Fibroblast of skin of scalp (primary cell): ENCODE measurements at regions not wholly inside any gene's neighbourhood (a gene's known extent, or its start where the extent isn't known, plus 50 kb on each side); places are given as distances from the start of the nearest gene placed in this dataset.

Experiments used
- DNase-seq: peaks from one replicate; pipeline ENCODE4 v3.0.0-alpha.2; 2013

DNA sequence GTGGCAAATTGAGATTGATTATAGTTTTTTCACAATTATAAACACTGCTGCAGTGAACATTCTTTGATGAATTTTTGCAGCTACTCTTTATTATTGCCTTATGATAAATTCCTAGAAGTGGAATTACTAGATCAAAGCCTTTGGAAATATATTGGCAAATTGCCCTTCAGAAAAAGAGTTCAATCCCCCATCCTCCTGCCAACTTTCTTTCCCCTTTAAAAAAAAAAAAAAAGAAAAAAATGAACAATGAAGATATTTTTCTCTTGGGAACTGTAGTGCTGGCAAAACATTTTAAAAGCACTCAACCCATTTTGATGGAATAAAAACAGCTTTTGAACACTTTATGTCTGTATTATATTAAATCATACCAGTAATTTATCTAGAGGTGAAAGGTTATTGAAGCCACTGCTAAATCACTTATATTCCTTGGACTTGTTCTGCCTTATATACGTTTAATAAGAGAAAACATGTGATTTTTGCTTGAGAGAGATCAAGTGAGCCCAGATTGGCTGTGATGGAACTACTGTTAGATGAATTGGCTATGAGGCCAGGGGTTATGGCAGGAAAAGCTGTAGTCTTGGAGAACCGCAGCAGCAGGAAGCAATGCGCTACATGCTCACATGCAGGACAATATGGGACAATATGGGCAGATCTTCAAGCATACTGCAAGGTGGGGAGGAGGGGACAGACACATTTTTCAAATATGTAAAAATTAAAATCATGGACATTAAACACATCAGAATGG lies 212.8 kb upstream of the C2CD4B start:
- no peak for DNase-seq

DNA sequence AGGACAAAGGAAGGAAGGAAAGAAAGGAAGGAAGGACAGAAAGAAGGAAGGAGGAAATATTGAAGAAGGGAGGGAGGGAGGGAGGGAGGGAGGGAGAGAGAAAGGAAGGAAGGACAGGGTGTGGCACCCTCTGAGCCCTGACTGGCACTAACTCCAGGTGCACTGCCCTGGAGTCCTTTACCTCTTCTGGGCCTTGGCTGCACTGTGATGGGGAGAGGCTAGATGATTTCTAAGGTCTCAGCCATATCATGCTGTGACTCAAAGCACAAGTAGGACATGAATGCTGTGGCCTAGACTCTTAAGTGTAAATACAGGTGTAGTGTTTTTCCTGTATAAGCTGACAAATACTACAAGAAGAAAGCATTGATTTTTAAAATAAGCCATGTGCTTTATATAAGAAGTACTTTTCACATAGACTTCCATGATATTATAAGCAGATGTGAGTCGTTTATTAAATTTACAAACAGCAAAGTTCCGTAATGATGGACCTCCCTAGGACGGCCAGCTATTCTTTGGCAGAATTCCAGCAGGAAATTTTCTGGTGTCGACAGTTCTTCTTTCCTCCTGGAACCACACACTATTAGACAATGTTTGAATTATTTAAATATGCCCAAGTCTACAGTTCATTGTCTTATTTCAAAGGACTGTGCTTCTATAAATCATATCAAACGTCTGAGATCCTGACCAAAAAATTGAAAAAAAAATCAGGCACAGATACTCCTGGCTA lies 213.8 kb upstream of the C2CD4B start:
- no peak for DNase-seq

DNA sequence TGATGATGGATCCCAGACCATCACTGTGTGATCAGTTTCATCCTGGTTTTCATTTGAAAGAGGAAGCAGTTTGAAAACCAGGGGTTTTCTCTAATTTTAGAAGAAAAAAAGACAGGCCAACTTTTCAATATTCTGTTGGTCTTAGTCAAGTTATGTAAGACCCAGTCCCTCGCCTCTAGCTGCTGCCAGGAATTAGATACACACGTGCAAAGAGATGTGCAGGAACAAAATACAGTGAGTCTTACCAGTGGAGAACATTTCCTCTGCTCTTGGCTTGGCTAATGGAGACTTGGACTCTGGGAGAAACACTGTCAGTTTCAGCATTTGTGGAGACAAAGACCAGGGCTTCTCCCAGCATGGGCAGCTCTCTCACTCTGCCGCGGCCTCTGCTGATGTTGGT lies 214.9 kb upstream of the C2CD4B start:
- DNase-seq: no peak

DNA sequence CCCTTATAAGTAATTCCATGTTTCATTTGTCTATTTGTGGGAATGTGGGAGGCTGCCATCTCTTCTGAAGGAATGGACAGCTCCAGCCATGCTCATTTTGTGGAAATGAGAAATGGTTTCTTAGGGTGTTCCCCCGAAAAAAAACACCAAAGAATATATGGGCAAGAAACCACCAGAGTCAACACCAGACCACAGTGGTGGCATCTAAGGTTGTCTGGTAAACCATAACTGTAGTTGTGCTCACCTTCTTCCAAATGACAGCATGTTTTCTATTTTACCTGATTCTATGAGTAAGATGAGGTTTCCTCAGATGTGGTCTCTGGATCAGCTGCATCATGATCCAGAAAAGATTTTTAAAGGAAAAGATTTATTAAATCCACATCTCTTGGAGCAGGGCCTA lies 217.0 kb upstream of the C2CD4B start:
- no peak for DNase-seq

DNA sequence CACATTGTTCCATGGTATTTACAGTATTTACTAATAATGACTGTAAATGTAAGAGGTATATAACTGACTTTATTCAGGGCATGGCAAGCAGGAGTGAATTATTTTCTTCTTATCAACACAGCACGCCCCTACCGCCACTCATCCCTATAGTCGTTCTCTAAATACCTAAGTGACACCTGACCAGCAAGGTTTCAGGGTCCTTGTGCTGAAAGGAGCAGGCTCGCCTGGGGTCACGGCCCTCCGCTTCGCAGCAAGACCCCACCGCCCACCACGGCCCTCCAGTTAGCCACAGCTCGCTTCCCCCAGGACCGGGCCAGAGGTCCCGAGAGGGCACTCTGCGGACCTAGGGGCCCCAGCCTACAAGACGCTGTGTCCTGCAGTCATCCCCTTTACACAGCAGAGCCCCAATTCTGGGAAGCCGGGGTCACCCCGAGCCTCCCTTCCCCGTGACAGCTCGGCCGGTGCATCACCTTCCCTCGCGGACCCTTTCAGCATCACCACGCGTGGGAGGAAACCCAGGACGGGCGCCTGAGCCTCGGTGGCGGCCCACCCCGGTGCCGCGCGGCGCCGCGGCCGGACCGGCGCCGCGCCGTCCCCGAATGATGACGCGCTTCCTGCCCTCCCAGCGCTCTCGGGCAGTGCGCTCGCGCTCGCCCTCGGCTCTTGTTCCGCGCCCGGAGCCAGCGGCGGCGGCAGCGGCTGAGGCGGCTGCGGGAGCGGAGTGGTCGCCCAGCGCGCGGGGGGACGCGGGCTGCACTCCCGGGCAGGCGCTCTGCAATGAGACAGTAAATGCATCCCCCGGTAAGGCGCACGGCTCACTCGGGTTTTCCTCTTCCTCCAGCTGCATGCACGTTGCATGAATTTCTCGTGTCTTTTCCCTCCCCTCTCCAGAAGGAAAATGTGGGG lies 225.1 kb upstream of the C2CD4B start, which contains the start of gene TLN2:
Gene TLN2 (plus strand): TSS at position 666 of the 906 bp plus-strand sequence.
- DNase-seq: peak; percentile 80

DNA sequence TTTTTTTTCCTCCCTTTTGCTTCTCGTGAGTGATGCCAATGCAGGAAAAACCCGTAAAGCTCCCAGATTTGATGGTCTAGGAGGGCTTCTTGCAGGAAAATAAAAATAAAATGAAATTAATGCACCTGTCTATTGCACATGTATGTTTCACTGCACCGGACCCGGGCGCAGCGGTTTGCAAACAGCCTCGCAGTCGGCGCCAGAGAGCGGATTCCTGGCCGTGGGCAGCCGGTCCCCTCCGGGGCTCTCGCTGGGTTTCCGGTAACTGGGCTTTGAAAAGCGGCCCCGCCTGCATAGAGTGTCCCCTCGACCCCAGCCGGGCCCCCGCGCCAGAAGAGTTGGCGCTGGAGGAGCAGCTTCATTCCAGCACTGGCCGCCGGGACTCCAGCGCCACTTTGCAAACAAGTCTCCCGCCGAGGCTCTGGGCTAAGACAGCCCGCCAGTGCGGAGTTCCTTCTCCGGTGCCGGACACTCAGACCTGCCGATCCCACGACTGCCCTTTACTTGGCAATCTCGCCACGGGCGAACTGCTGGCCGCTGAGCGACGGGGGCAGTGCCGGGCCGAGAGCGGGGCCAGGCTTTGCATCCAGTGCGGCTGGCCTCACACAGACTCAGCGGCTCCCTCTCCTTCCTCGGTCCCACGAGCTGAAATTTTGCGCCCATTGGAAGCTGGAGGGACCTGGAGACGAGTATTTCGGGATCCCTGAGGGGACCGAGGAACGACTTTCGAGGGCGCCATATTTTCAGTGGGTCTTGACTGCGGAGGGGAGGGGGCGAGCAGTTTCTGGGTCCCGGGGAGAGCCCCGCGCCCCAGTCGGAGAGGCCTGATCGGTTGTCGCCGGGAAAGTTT lies 225.9 kb upstream of the C2CD4B start:
- DNase-seq: peak; percentile 32

DNA sequence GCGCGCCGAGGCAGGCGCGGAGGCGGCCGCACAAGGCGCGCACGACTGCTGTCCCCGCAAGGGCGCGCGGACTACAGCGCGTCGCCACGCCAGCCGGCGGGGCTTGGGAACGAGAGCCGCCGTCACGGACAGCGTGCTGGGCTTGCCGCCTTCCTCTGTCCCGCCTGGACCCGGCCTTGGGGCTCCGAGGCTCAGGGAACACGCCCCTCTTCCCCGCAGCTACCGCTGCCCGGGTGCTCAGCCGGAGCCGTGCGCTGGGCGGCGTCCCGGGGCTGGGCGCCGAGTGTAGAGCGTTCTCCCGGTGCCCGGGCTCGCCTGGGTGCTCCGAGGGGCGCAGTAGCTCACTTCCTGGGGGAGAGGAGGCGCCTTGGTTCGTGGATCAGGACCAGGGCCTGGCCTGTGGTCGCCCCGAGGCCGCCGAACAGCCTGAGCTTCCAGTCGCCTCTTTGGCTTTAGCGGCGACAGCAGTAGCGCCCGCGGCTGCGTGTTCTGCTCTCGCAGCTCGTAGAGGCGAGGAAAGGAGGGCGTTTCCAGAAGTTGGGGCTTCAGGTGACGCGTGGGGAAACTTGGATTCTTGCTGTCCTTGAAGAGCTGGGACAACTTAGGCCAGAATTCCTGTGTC lies 226.7 kb upstream of the C2CD4B start:
- peak; percentile 66 for DNase-seq

DNA sequence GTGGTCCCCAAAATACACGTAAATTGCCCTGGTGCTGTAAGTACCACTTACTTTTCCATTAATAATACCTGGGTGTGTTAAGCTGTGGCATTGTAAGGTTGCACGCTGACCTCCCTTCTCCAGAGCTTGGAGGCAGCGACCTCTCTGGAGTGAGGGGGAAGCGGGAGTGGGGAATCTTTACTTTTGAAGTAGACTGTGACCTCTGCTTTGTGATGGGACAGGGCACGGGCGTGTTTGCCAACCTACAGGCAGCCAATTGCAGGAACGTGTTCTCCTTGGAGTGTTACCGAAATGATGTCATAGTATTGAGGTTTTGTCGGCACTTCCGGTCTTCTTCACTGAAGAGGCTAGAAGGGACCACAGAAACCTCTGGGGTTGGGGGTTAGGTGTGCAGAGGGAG lies 227.3 kb upstream of the C2CD4B start:
- DNase-seq: peak; percentile 50

DNA sequence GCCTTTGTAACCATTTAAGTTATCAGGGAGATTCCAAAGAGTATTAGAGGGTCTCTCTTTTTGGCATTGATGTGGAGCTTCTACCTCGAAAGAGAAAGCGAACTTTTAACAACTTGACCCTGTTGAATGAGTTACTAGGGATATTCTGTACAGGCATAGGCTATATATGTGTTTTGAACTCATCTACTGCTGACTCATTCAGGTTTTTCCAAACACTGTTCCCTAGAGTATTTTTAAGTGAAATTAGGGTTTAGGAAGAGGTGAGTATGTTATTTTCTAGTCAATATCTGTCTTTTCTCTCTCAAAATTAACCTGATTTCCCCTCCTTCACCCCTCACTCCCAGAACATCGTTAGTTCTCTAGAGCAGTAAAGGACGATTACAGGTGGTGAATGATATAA lies 228.1 kb upstream of the C2CD4B start:
- DNase-seq: no peak

DNA sequence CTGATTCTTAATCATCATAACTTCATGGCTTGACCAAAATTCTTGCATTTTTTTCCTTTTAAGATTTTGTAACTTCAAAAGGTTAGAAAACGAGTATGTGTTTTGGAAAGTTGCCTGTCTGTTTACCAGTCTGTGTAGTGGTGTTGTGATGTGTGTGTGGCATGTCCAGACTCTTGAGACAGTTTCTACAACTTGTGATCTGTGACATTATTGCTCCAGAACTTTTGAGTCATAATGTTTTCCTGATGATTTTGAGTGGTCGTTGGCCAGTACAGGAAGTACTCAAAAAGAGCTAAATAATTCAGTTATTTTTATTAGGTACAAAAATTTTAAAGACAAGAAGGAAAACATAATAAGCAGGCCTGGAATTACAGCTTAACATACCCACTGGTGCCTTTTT lies 229.0 kb upstream of the C2CD4B start:
- no peak for DNase-seq

DNA sequence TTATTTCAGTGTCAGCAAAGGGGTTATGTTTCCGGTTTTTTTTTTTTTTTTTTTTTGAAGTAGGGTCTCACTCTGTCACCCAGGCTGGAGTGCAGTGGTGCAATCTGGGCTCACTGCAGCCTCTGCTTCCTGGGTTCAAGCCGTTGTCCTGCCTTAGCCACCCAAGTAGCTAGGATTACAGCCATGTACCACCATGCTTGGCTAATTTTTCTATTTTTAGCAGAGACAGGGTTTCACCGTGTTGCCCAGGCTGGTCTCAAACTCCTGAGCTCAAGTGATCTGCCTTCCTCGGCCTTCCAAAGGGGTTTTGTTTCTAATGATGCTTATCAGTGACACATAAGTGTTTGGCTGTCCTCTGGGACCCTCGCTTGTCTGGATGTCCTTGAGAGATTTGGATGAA lies 235.7 kb upstream of the C2CD4B start:
- no peak for DNase-seq

DNA sequence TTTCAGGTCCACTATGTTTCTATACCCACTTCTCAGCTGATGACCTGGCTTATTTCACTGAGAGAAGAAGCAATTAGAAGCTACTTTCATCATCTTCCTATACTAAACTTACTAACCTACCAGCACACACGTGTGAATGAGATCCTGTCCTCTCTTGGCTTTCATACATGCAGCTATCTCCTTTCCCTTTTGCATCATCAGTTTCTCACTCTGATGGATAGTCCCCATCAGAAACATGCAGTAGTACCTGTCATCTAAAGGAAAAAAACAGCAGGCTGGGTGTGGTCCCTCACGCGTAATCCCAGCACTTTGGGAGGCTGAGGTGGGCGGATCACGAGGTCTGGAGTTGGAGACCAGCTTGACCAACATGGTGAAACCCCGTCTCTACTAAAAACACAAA lies 237.6 kb upstream of the C2CD4B start:
- no peak for DNase-seq

DNA sequence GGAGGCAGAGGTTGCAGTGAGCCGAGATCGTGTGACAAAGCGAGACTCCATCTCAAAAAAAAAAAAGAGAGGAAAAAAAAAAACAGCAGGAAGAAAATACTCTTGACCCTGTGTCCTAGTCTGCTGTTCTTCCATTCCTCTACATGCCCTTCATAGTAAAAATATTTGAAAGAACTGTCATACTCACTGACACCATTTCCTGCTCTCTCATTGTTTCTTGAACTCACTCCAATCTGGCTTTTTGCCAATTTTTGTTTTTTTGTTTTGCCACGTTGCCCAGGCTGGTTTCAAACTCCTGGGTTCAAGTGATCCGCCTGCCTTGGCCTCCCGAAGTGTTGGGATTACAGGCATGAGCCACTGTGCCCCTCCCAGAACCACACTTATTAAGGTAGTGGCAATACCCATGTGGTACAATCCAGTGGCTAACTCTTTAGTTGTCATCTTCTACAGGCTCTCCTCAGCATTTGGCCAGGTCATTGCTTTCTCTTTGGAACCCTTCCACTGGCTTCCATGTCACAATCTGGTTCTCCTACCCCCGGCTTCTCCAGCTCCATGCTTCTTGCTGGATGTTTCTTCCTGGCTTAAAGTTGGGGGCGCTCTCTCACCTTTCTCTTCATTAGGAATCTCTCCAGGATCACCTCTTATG lies 238.2 kb upstream of the C2CD4B start:
- DNase-seq: peak; percentile 87

DNA sequence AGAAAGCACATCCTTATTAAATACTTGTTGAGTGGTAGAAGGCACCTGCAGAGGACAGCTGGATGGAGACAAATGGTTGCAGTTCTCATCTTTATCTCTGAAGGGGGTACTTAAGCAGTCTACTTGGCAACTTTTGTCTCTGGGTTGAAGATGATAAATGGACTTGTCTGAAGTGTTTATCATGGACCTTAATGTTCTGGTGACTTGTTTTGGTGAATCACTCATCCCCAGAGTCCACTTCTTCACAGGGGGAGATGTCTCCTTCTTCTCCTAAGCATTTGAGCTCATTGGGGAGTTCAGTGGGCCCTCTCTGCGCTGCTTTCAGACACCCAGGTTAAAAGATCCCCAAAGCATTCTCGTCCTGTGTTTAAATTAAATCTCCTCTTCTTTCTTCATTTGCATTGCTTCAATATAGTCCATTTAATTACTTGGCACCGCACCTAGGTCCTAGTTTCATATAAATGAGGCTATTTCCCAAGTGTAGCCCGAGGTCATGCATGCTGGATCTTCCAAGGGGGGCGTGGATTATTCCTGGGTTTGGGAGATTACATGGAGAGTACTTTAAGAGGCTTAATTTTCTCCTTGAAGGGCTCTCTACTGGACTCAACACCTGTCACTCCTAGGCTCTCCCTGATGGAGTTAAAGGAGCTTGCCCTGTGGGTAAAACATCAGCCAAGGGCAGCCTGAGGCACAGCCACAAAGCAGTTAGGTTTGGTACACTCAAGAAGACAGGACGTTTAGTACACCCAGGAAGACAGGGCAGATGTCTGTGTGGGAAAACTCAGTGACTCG lies 239.3 kb upstream of the C2CD4B start:
- no peak for DNase-seq

DNA sequence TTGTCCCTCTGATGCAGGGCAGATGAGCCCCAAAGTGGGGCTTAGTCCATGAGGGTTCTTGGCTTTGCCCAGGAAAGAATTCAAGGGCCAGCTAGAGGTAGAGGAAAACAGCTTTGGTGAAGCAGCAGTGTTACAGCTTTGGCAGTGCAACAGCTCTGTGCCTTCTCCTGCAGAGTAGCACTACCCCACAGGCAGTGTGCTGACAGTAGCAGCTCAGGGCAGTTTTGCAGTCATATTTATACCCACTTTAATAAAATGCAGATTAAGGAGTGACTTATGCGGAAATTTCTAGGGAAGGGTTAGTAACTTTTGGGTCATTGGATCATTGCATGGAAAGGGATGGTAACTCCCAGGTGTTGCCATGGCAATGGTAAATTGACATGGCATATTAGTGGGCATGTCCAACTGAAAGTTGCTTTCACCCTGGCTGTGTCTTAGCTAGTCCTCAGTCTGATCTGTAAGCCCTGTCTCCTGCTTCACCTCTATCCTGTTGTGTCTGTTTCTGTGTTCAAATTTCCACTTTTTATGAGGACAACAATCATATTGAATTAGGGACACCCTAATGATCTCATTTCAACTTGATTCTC lies 241.3 kb upstream of the C2CD4B start:
- no peak for DNase-seq

DNA sequence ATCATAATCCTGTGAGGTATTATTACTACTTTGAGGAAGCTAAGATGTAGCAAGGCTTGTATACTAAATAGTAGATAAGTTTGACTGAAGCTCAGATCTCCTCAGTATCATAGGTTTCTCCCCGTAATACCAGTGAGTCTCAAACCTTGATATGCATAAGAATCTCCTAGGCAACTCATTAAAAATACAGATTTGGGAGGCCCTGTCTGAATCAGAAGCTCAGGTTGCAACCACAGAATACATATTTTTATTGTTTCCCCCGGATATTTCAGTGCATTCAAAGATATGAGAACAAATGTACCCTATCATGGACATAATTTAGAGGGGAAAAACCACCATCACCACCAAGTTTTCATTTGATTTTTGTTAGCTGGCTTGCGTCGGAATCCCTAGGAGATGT lies 242.1 kb upstream of the C2CD4B start:
- DNase-seq: no peak

DNA sequence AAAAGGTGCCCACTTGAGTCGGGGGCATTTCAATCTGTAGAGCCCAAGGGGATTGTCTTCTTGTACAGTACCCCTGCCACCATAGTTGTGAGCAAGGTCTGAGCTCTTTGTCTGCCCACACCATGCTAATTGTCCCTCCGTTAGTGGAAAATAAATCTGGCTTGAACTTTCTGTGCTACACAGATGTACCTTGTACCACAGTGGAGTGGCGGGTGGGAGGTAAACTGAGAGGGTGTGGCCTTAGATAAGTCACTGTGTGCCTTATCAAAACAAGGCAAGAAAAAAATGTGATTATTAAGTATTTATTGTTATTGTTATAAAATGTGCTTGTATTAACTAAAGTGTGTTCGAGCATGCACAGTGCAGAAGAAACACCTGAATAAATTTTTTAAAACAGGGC lies 242.9 kb upstream of the C2CD4B start:
- DNase-seq: no peak

DNA sequence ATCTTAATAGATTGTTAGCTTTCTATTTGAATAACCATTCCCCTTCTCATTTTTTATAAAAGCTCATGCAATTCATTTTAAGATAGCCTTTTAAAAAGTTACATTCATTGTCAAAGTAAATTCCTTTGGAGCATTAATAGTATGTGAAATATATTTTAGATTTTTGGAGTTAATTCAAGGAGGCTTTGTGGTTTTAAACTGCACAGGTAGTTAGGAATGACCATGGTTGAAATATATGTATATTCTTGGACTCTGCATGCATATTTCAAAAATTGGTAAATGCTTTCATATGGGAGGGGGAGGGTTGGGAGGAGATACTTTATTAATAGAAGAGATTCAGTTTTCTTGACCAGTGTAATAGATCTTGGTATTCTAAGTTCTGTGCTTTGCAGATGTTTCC lies 244.4 kb upstream of the C2CD4B start:
- DNase-seq: no peak

DNA sequence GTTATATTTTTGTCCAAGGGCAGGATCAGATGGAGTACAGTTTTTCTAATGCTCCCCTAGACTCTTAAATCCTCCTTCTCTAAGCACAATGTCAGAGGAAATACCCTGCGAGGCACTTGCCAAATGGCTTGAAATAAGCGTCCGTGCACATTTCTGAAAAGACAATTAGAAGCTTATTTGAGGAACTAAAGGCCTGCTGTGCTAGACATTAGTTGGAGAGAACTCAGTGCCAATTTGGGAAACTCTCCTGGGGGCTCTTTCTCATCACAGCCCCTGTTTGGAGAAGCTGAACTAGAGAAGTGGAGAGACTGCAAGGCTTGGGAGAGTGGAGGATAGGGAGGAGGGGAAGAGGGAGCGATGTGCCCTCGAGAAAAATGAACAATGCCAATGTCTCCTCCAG lies 247.6 kb upstream of the C2CD4B start:
- DNase-seq: no peak

DNA sequence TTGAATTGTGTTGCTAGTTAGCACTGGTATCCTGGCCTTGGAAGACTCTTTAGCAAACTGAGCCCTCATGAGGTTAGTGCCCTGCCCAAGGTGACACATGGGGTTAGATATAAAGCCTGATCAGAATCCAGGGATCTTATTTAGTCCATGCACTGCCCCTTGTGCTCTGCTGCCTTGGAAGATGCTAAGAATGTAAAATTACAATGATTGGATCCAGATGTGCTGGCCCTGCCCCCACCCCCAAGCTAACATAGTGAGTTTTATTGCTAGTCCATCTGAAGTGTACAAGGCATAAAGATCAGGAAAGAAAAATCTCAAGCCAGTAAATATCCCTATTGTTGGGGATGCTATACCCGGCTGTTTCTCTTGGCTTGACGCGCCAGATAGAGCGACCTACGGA lies 248.1 kb upstream of the C2CD4B start:
- DNase-seq: peak; percentile 65
